ENCODE measurements at regions not wholly inside any gene's neighbourhood (a gene's known extent, or its start where the extent isn't known, plus 50 kb on each side); places are given as distances from the start of the nearest gene placed in this dataset.

GRCh38 chr2:65706411-65706810 is 274.0 kb upstream of the SPRED2 start:
- TF ChIP-seq EZH2 (IDR thresholded peaks at IDR 0.05; ENCODE audit: insufficient read depth, low read length) (no peak), CTCF (IDR thresholded peaks at IDR 0.05; ENCODE audit: insufficient read depth, low read depth, low read length) (no peak)
- no peaks in the 10 kb centered on the region for H3K27me3 Mint-ChIP-seq (ENCODE audit: low read depth, unreplicated experiment)
- Histone ChIP-seq H3K9me3 (ENCODE audit: insufficient read depth, low read depth, low read length) (no peaks in the 10 kb centered on the region), H2AFZ (ENCODE audit: low read depth, low read length) (no peak overlapping the region), H4K20me1 (ENCODE audit: insufficient read depth, low read length) (no peaks in the 10 kb centered on the region), H3K27me3 (ENCODE audit: insufficient read depth, low read length) (no peaks in the 10 kb centered on the region), H3K4me1 (ENCODE audit: insufficient read depth, low read length) (peaks cover 3% of the 10 kb centered on the region), H3K4me2 (ENCODE audit: low read length) (no peak overlapping the region), H3K36me3 (ENCODE audit: insufficient read depth, low read length) (no peaks in the 10 kb centered on the region), H3K9ac (ENCODE audit: low read length) (no peak overlapping the region), H3K4me3 (ENCODE audit: insufficient read depth, low read depth, low read length) (no peak overlapping the region), H3K79me2 (ENCODE audit: insufficient read depth, low read length) (no peaks in the 10 kb centered on the region), H3K27ac (ENCODE audit: low read depth, low read length) (no peak overlapping the region)
- no peaks in the 10 kb centered on the region for H3K4me1 Mint-ChIP-seq (ENCODE audit: low read depth, unreplicated experiment)
- H3K36me3 Mint-ChIP-seq (ENCODE audit: low read depth, unreplicated experiment) = no peaks in the 10 kb centered on the region
- H3K4me3 Mint-ChIP-seq (ENCODE audit: unreplicated experiment) = no peak overlapping the region
- H3K9me3 Mint-ChIP-seq (ENCODE audit: unreplicated experiment) = no peaks in the 10 kb centered on the region
- DNase-seq (ENCODE audit: low read depth) = peak; percentile 80
- no peak for FAIRE-seq
- H3K27ac Mint-ChIP-seq (ENCODE audit: unreplicated experiment) = no peak overlapping the region

- Histone ChIP-seq H3K4me2 (ENCODE audit: low read length) (no peak overlapping the region), H2AFZ (ENCODE audit: low read depth, low read length) (no peak overlapping the region), H3K4me3 (ENCODE audit: insufficient read depth, low read depth, low read length) (no peak overlapping the region), H4K20me1 (ENCODE audit: insufficient read depth, low read length) (no peaks in the 10 kb centered on the region), H3K4me1 (ENCODE audit: insufficient read depth, low read length) (no peaks in the 10 kb centered on the region), H3K36me3 (ENCODE audit: insufficient read depth, low read length) (no peaks in the 10 kb centered on the region), H3K27ac (ENCODE audit: low read depth, low read length) (no peak overlapping the region), H3K27me3 (ENCODE audit: insufficient read depth, low read length) (no peaks in the 10 kb centered on the region), H3K9ac (ENCODE audit: low read length) (no peak overlapping the region), H3K9me3 (ENCODE audit: insufficient read depth, low read depth, low read length) (no peaks in the 10 kb centered on the region), H3K79me2 (ENCODE audit: insufficient read depth, low read length) (no peaks in the 10 kb centered on the region)
- Mint-ChIP-seq H3K4me1 (ENCODE audit: low read depth, unreplicated experiment) (no peaks in the 10 kb centered on the region), H3K27me3 (ENCODE audit: low read depth, unreplicated experiment) (peaks cover 7% of the 10 kb centered on the region), H3K9me3 (ENCODE audit: unreplicated experiment) (no peaks in the 10 kb centered on the region), H3K4me3 (ENCODE audit: unreplicated experiment) (no peak overlapping the region), H3K36me3 (ENCODE audit: low read depth, unreplicated experiment) (no peaks in the 10 kb centered on the region), H3K27ac (ENCODE audit: unreplicated experiment) (no peak overlapping the region)
- no peak for FAIRE-seq
- TF ChIP-seq EZH2 (IDR thresholded peaks at IDR 0.05; ENCODE audit: insufficient read depth, low read length) (no peak), CTCF (IDR thresholded peaks at IDR 0.05; ENCODE audit: insufficient read depth, low read depth, low read length) (no peak)
- no peak for DNase-seq (ENCODE audit: low read depth)
Measured at GRCh38 chr2:65701191-65701590, 268.8 kb upstream of the SPRED2 start.

- H3K27ac ChIP-seq (ENCODE audit: low read depth, low read length) = no peak overlapping the region
- Mint-ChIP-seq H3K36me3 (ENCODE audit: low read depth, unreplicated experiment) (no peaks in the 10 kb centered on the region), H3K9me3 (ENCODE audit: unreplicated experiment) (no peaks in the 10 kb centered on the region), H3K27me3 (ENCODE audit: low read depth, unreplicated experiment) (peaks cover 7% of the 10 kb centered on the region), H3K4me3 (ENCODE audit: unreplicated experiment) (no peak overlapping the region), H3K27ac (ENCODE audit: unreplicated experiment) (no peak overlapping the region), H3K4me1 (ENCODE audit: low read depth, unreplicated experiment) (no peaks in the 10 kb centered on the region)
- H3K4me1 ChIP-seq (ENCODE audit: insufficient read depth, low read length) = no peaks in the 10 kb centered on the region
- H3K9ac ChIP-seq (ENCODE audit: low read length) = no peak overlapping the region
- H3K27me3 ChIP-seq (ENCODE audit: insufficient read depth, low read length) = no peaks in the 10 kb centered on the region
- H2AFZ ChIP-seq (ENCODE audit: low read depth, low read length) = no peak overlapping the region
- TF ChIP-seq EZH2 (IDR thresholded peaks at IDR 0.05; ENCODE audit: insufficient read depth, low read length) = no peak
- TF ChIP-seq CTCF (IDR thresholded peaks at IDR 0.05; ENCODE audit: insufficient read depth, low read depth, low read length) = no peak
- no peaks in the 10 kb centered on the region for H3K9me3 ChIP-seq (ENCODE audit: insufficient read depth, low read depth, low read length)
- H3K36me3 ChIP-seq (ENCODE audit: insufficient read depth, low read length) = no peaks in the 10 kb centered on the region
- no peaks in the 10 kb centered on the region for H3K79me2 ChIP-seq (ENCODE audit: insufficient read depth, low read length)
- FAIRE-seq (no peak), DNase-seq (ENCODE audit: low read depth) (no peak)
- H3K4me3 ChIP-seq (ENCODE audit: insufficient read depth, low read depth, low read length) = no peak overlapping the region
- no peaks in the 10 kb centered on the region for H4K20me1 ChIP-seq (ENCODE audit: insufficient read depth, low read length)
- H3K4me2 ChIP-seq (ENCODE audit: low read length) = no peak overlapping the region
Measured at GRCh38 chr2:65700720-65701119, 268.3 kb upstream of the SPRED2 start.
